K562 (cell line): ENCODE measurements at regions not wholly inside any gene's neighbourhood (a gene's known extent, or its start where the extent isn't known, plus 50 kb on each side); places are given as distances from the start of the nearest gene placed in this dataset.
"Not testable (repeated sequence)": the region's sequence is repeated elsewhere in the genome, so short reads cannot be mapped to it uniquely, and the experiment has no call there.

Experiments
- ATAC-seq: fragments of 200-7000 bp; cut with Tn5 transposase; 3 replicates; pipeline ENCODE4 v1.9.1; 2020; ENCODE audit warnings: moderate library complexity
- BruUV-seq: library from RNA; stranded (reverse); fragments of 400-500 nt; replicated peaks from 2 replicates; lab custom pipeline; 2021; lab: Mats Ljungman, UMichigan
- CTCF ChIA-PET: fragments of 300-600 bp; formaldehyde crosslinking; extraction: SDS; loops from one replicate; lab custom pipeline; 2021; ENCODE audit warnings: low intra/inter-chr PET ratio; lab: Yijun Ruan, JAX
- POLR2A ChIA-PET: fragments of 300-600, 350-650 bp; sonication (Branson Sonifier 250); formaldehyde crosslinking; extraction: SDS; loops from one replicate; lab custom pipeline; 2021; ENCODE audit warnings: antibody characterized with exemption, inconsistent platforms; lab: Yijun Ruan, JAX
- DNase-seq, 4 experiments: peaks; one replicate each; pipeline versions ENCODE4 v3.0.0 to v3.0.0-alpha.2; 2011 to 2018; ENCODE audit warnings: low spot score in 3 of 4, mixed read lengths in 3 of 4; ENCODE audit errors: extremely low read depth in 1 of 4
- FAIRE-seq: peaks from 2 replicates; lab custom pipeline; 2011; peaks lifted over from hg19 to GRCh38; lab: Jason Lieb, UNC
- H2AFZ ChIP-seq: 2 replicates; pipeline ENCODE4 v1.6.0; 2011; ENCODE audit warnings: low read depth, low read length, control low read depth, inconsistent platforms
- H3K27ac ChIP-seq: fragments of 200-600 bp; 3 replicates; pipeline ENCODE4 v1.8.0; 2011; ENCODE audit warnings: low read depth, mild to moderate bottlenecking, control low read depth, inconsistent platforms, low read length, moderate library complexity, mixed read lengths; ENCODE audit errors: extremely low read depth
- H3K27me3 ChIP-seq, 2 experiments: fragments of 300-600 bp in 1 of 2; 2 replicates in 1 of 2; 3 replicates in 1 of 2; pipeline versions ENCODE4 v1.6.0 to v1.8.0; 2011; ENCODE audit warnings: inconsistent platforms in 2 of 2, low read length in 2 of 2, mild to moderate bottlenecking in 1 of 2, mixed read lengths in 1 of 2, moderate library complexity in 1 of 2; ENCODE audit not compliant: control insufficient read depth in 2 of 2, insufficient read depth in 2 of 2
- H3K36me3 ChIP-seq: fragments of 300-600 bp; 3 replicates; pipeline ENCODE4 v1.8.0; 2011; ENCODE audit warnings: mild to moderate bottlenecking, low read length, inconsistent platforms; ENCODE audit not compliant: control insufficient read depth, insufficient read depth
- H3K4me1 ChIP-seq, 2 experiments: fragments of 200-600 bp in 1 of 2; replicated peaks in 1 of 2; 2 replicates in 1 of 2; 3 replicates in 1 of 2; pipeline versions ENCODE4 v1.5.1 to v1.8.0; 2011; ENCODE audit warnings: inconsistent platforms in 2 of 2, low read length in 2 of 2, mild to moderate bottlenecking in 1 of 2, mixed read lengths in 1 of 2, moderate library complexity in 1 of 2; ENCODE audit not compliant: control insufficient read depth in 2 of 2, insufficient read depth in 2 of 2
- H3K4me2 ChIP-seq: 2 replicates; pipeline ENCODE4 v1.6.1; 2011; ENCODE audit warnings: low read length, control low read depth, inconsistent platforms, mixed read lengths; ENCODE audit not compliant: insufficient read depth
- H3K4me3 ChIP-seq: fragments of 200-600 bp; sonication (generic), shearing (Covaris generic); 2 replicates; pipeline ENCODE4 v1.5.1; 2016; ENCODE audit warnings: control low read depth, inconsistent platforms
- H3K79me2 ChIP-seq: fragments of 200-600 bp; 3 replicates; pipeline ENCODE4 v1.8.0; 2011; ENCODE audit warnings: low read length, inconsistent platforms; ENCODE audit not compliant: control insufficient read depth, insufficient read depth
- H3K9ac ChIP-seq, 2 experiments: 2 replicates each; pipeline versions ENCODE4 v1.6.0 to v1.6.1; 2011; ENCODE audit warnings: low read depth in 2 of 2, low read length in 2 of 2, control low read depth in 1 of 2, inconsistent platforms in 1 of 2, mild to moderate bottlenecking in 1 of 2, mixed read lengths in 1 of 2; ENCODE audit not compliant: insufficient read depth in 1 of 2
- H3K9me1 ChIP-seq: one replicate; pipeline ENCODE4 v1.6.0; 2011; ENCODE audit warnings: inconsistent platforms, mild to moderate bottlenecking, low read length, moderate library complexity; ENCODE audit not compliant: control insufficient read depth, insufficient read depth
- H3K9me3 ChIP-seq: replicated peaks from 2 replicates; pipeline ENCODE4 v1.5.1; 2011; ENCODE audit warnings: low read depth, low read length, inconsistent platforms; ENCODE audit not compliant: control insufficient read depth, insufficient read depth
- H4K20me1 ChIP-seq: replicated peaks from 2 replicates; pipeline ENCODE4 v1.6.1; 2011; ENCODE audit warnings: low read length, inconsistent platforms, mixed read lengths; ENCODE audit not compliant: control insufficient read depth, insufficient read depth
- WGBS: fragments of 100-300 bp; shearing (Covaris generic); methylation state at CpG from one replicate; pipeline ENCODE4 v1.1.6; 2016; ENCODE audit warnings: low coverage, mixed read lengths; ENCODE audit not compliant: insufficient coverage; ENCODE audit errors: missing lambda C conversion rate; 5-methylcytosine and 5-hydroxymethylcytosine counted together
- in situ Hi-C: fragments of 300-500 bp; cut with MboI; formaldehyde crosslinking; loops from 4 replicates; pipeline ENCODE4 v1.15.0; 2018; ENCODE audit warnings: inconsistent platforms, mixed read lengths
- intact Hi-C: fragments of 100-400 bp; cut with micrococcal nuclease; formaldehyde crosslinking; loops from 2 replicates; pipeline ENCODE4 v1.14.2; 2022

- H3K4me1 ChIP-seq, H3K27me3 ChIP-seq, H3K9me3 ChIP-seq, intact Hi-C loops, H3K36me3 ChIP-seq, in situ Hi-C loops, H3K9me1 ChIP-seq, BruUV-seq, H2AFZ ChIP-seq, H3K4me3 ChIP-seq, POLR2A ChIA-PET, CTCF ChIA-PET, H4K20me1 ChIP-seq, DNase-seq, FAIRE-seq, ATAC-seq, H3K4me2 ChIP-seq, H3K9ac ChIP-seq, H3K27ac ChIP-seq, H3K79me2 ChIP-seq: not testable (repeated sequence)
- 0% methylated on average over 5 of the region's 14 CpGs for WGBS
Measured at GRCh38 chr2:89537862-89538261, 846.4 kb downstream of the RPIA start.

GRCh38 chr2:89544110-89544509 lies 852.6 kb downstream of the RPIA start:
- POLR2A ChIA-PET, H3K27me3 ChIP-seq, H3K4me2 ChIP-seq, CTCF ChIA-PET, H3K4me3 ChIP-seq, H3K9ac ChIP-seq, H2AFZ ChIP-seq, H3K27ac ChIP-seq, BruUV-seq, DNase-seq, H3K4me1 ChIP-seq, intact Hi-C loops, H3K79me2 ChIP-seq, H3K9me3 ChIP-seq, in situ Hi-C loops, ATAC-seq, H3K36me3 ChIP-seq, H4K20me1 ChIP-seq, H3K9me1 ChIP-seq, FAIRE-seq: not testable (repeated sequence)
- WGBS, result 0% methylated on average over 2 of the region's 8 CpGs

DNA sequence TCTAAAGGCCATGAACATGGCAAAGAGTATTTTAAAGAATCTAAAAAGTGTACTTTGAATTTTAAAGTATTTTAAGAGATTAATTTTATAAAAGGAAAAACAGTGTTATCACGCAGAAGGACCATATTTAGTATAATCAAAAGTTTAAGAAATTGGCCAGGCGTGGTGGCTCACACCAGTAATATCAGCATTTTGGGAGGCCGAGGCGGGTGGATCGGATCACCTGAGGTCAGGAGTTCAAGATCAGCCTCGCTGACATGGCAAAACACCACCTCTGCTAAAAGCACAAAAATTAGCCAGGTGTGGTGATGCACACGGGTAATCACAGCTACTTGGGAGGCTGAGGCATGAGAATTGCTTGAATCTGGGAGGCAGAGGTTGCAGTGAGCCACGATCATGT lies 887.7 kb downstream of the RPIA start:
- H3K9ac ChIP-seq, H3K79me2 ChIP-seq, POLR2A ChIA-PET, intact Hi-C loops, H3K9me3 ChIP-seq, H3K4me1 ChIP-seq, H4K20me1 ChIP-seq, BruUV-seq, H3K9me1 ChIP-seq, CTCF ChIA-PET, H3K27ac ChIP-seq, DNase-seq, H2AFZ ChIP-seq, H3K36me3 ChIP-seq, H3K4me3 ChIP-seq, FAIRE-seq, in situ Hi-C loops, H3K4me2 ChIP-seq, ATAC-seq, H3K27me3 ChIP-seq: not testable (repeated sequence)
- WGBS, result 100% methylated on average over 4 of the region's 8 CpGs

DNA sequence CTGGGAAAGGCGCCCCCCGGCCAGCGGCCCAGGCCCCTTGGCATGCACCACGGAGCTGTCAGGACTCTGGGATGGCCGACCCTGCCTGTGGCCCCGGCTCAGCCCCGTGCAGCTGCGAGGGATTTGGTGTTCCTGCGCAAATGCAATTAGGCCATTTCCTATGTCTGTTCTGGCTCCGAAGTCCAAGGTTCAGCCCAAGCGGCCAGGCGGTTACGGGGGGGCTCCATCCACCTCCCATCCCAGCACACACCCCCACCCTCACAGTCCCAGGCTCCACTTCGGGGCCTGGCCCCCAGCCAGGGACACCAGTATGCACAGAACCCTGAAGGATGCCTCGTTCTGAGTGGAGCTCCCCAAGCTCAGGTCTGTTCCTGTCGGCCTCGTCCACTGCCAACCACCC lies 891.3 kb downstream of the RPIA start:
- ATAC-seq, H3K79me2 ChIP-seq, intact Hi-C loops, H3K9ac ChIP-seq, BruUV-seq, H3K36me3 ChIP-seq, H3K4me3 ChIP-seq, CTCF ChIA-PET, H3K4me1 ChIP-seq, H3K9me1 ChIP-seq, H3K27me3 ChIP-seq, H3K9me3 ChIP-seq, H2AFZ ChIP-seq, H3K27ac ChIP-seq, FAIRE-seq, DNase-seq, POLR2A ChIA-PET, H4K20me1 ChIP-seq, in situ Hi-C loops, H3K4me2 ChIP-seq: not testable (repeated sequence)
- WGBS, result no CpG with 5 or more reads among the region's 17 CpGs
